ENCODE measurements at regions not wholly inside any gene's neighbourhood (a gene's known extent, or its start where the extent isn't known, plus 50 kb on each side); places are given as distances from the start of the nearest gene placed in this dataset.
A peak's percentile ranks its signal among the peaks of the same experiment; 100 is the strongest.

- no peaks in the 10 kb centered on the region for H3K79me1 ChIP-seq (ENCODE audit: low read depth, low read length)
- H3K4me2 ChIP-seq (ENCODE audit: insufficient read depth in 1 of 2, low read depth in 2 of 2, low read length in 2 of 2) = no peak overlapping the region
- H4K91ac ChIP-seq (replicated peaks; ENCODE audit: insufficient read length, low read length) = no peak overlapping the region
- no peak overlapping the region for H4K8ac ChIP-seq (ENCODE audit: extremely low read depth, insufficient read depth, low read length)
- H3K27ac ChIP-seq (ENCODE audit: low read depth, low read length) = no peak overlapping the region
- no peak overlapping the region for H2BK5ac ChIP-seq (ENCODE audit: low read depth, low read length)
- H3K9ac ChIP-seq (replicated peaks in 1 of 4; ENCODE audit: extremely low read depth in 1 of 4, low read depth in 3 of 4, low read length in 3 of 4) = no peak overlapping the region
- H2BK15ac ChIP-seq (ENCODE audit: low read length) = no peak overlapping the region
- no peak for DNase-seq (ENCODE audit: low read depth in 1 of 2, low spot score in 2 of 2)
- no peak overlapping the region for H2AK5ac ChIP-seq (ENCODE audit: low read depth, low read length)
- 100% methylated on average over 1 of the region's 1 CpG; no CpG with 5 or more reads in 1 of the 2 experiments for WGBS, 2 experiments (ENCODE audit: extremely low coverage in 1 of 2, insufficient coverage in 1 of 2, insufficient read length in 1 of 2, insufficient replicate concordance in 2 of 2, low coverage in 1 of 2, low lambda C conversion rate in 2 of 2, missing lambda C conversion rate in 1 of 2)
- no peaks in the 10 kb centered on the region for H3K9me3 ChIP-seq (ENCODE audit: insufficient read depth in 2 of 2, low read depth in 1 of 2, low read length in 1 of 2)
- H4K5ac ChIP-seq (ENCODE audit: insufficient read length, low read depth, low read length) = no peak overlapping the region
- peak overlapping the region; percentile 32; the same call in 1 of the 2 replicates for H2AFZ ChIP-seq (ENCODE audit: low read length)
- no peak overlapping the region for H2BK12ac ChIP-seq (ENCODE audit: low read depth, low read length)
- H3K18ac ChIP-seq (ENCODE audit: extremely low read depth, low read length) = no peak overlapping the region
- ChIA-PET CTCF (ENCODE audit: partially characterized antibody) (no interaction called here), POLR2A (ENCODE audit: partially characterized antibody) (no interaction called here)
- TF ChIP-seq BRCA1 (IDR thresholded peaks at IDR 0.05; ENCODE audit: low read depth, low read length) (no peak), CREB1 (IDR thresholded peaks at IDR 0.05) (no peak), JUN (IDR thresholded peaks at IDR 0.05; ENCODE audit: low read depth, low read length) (no peak), SIRT6 (IDR thresholded peaks at IDR 0.05; ENCODE audit: low read length) (no peak), MAX (IDR thresholded peaks at IDR 0.05) (no peak), SP4 (IDR thresholded peaks at IDR 0.05; ENCODE audit: low read length) (no peak), ZNF274 (IDR thresholded peaks at IDR 0.05; ENCODE audit: borderline replicate concordance, extremely low read depth, low read length) (no peak), KDM4A (IDR thresholded peaks at IDR 0.05; ENCODE audit: low read depth, low read length, severe bottlenecking) (no peak), TBP (IDR thresholded peaks at IDR 0.05; ENCODE audit: low read depth, low read length) (no peak), ATF3 (IDR thresholded peaks at IDR 0.05; ENCODE audit: insufficient read depth, low read depth, low read length) (no peak)
- H3K4me1 ChIP-seq (replicated peaks in 1 of 4; ENCODE audit: control insufficient read depth in 3 of 4, insufficient read depth in 4 of 4, low read length in 3 of 4) = no peaks in the 10 kb centered on the region
- no peak overlapping the region for H2BK20ac ChIP-seq (ENCODE audit: low read length)
- H3K4ac ChIP-seq (replicated peaks; ENCODE audit: insufficient read length, low read depth, low read length) = no peak overlapping the region
- H3K23me2 ChIP-seq (ENCODE audit: low read depth, low read length) = no peaks in the 10 kb centered on the region
- H3K27me3 ChIP-seq (replicated peaks in 1 of 4; ENCODE audit: control insufficient read depth in 3 of 4, extremely low read depth in 1 of 4, insufficient read depth in 3 of 4, low read length in 3 of 4) = no peaks in the 10 kb centered on the region
- no peak overlapping the region for H3K14ac ChIP-seq (ENCODE audit: insufficient read length)
- H3K23ac ChIP-seq (ENCODE audit: insufficient read length) = no peak overlapping the region
- no peak overlapping the region for H3K56ac ChIP-seq (replicated peaks; ENCODE audit: insufficient read length, low read depth, low read length)
- H4K20me1 ChIP-seq (replicated peaks in 1 of 2; ENCODE audit: control insufficient read depth in 1 of 2, insufficient read depth in 2 of 2, low read length in 2 of 2) = no peaks in the 10 kb centered on the region
- no peak overlapping the region for H3K4me3 ChIP-seq (ENCODE audit: extremely low read depth in 1 of 4, insufficient read depth in 2 of 4, low read depth in 3 of 4, low read length in 4 of 4)
- no peaks in the 10 kb centered on the region for H3K36me3 ChIP-seq (ENCODE audit: control insufficient read depth in 2 of 4, insufficient read depth in 4 of 4, low read length in 3 of 4)
- no peak overlapping the region for H2BK120ac ChIP-seq (replicated peaks; ENCODE audit: low read depth, low read length)
- FAIRE-seq = no peak
- no peaks in the 10 kb centered on the region for H3K79me2 ChIP-seq (ENCODE audit: control insufficient read depth in 1 of 2, insufficient read depth in 2 of 2, low read length in 2 of 2)
Observed at GRCh38 chr4:111362941-111363361, 740.1 kb upstream of the PITX2 start.
